ENCODE measurements at regions not wholly inside any gene's neighbourhood (a gene's known extent, or its start where the extent isn't known, plus 50 kb on each side); places are given as distances from the start of the nearest gene placed in this dataset.
"Not testable (repeated sequence)": the region's sequence is repeated elsewhere in the genome, so short reads cannot be mapped to it uniquely, and the experiment has no call there.

DNA sequence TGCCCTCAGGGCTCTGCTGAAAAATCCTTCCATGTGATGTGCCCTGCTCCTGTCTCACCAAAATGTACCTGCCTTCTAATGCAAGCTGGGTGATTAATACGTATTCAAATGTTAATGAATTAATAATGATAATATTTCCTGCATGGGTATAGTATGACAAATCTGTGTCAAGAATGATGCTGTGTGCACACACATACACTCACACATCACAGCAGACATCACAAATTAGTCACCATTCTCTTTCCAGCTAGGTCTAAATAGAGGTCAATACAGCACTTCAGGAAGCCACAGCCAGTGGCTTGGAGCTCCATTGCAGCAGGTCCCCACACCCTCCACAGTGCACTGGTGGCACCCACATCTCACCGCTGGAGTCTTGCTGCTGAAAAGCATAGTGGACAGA is 681.2 kb upstream of the NRP1 start:
- no peak for DNase-seq (ENCODE audit: low read depth)

DNA sequence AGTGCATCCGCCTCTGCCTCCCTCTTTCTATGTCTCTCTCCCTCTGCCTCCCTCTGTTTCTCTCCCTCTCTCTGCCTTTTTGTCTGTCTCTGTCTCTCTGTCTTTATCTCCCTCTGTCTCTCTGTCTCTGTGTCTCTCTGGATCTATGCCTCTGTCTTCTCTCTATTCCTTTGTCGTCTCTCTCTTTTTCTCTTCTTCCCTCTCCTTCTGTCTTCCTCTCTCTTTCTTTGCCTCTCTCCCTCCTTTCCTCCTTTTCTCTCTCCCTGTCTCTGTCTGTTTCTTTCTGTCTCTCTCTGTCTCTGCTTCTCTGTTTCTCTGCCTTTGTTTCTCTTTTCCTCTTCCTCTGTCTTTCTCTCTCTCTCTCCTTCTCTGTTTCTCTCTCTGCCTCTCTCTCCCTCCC is 678.8 kb upstream of the NRP1 start:
- no peak for DNase-seq (ENCODE audit: low read depth)

DNA sequence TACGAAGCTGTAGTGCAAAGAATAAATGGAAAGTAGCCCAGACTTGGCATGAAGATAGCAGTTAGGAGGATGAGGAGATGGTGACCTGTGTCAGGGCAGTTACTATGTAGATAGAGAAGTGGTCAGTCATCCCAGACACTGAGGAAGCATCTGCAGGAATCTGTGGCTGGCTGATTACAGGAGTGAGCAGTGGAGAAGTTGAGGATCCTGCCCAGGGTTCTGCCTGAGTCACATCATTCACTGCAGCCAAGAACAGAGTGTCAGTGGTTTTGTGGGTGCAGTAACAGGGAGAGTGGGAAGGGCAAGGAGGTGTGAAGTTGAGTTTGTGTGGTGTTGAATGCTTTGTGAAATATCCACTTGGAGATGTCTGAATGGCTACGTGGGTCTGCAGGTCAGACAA is 676.4 kb upstream of the NRP1 start:
- peak; percentile 84 for DNase-seq (ENCODE audit: low read depth)

DNA sequence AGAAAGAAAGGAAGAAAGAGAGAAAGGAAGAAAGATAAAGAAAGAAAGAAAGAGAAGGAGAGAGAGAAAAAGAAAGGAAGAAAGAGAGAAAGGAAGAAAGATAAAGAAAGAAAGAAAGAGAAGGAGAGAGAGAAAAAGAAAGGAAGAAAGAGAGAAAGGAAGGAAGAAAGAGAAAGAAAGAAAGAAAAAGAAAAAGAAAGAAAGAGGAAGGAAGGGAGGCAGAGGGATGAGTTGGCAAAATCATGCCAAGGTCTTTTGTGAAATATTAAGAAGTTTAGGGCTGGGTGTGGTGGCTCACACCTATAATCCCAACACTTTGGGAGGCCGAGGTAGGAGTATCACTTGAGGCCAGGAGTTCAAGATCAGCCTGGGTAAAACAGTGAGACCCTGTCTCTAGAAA is 675.8 kb upstream of the NRP1 start:
- DNase-seq (ENCODE audit: low read depth) = not testable (repeated sequence)

DNA sequence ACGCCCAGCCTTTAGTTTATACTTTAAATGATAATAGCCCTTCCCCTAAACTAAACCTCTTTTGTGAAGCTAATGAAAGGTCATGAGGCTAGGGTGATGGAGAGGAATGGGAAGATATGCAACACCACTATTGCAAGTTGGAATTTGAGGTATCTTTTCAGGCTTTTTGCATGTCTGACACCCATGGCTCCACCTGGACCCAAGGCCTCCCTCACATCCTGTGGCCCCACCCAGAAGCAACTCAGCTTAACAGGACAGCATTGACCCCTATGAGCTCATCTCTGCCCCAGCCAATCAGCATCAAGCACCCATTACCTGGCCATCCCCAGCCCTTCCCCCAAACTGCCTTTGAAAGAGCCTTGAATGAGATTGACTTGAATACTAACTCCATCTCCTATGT is 674.2 kb upstream of the NRP1 start:
- no peak for DNase-seq (ENCODE audit: low read depth)

DNA sequence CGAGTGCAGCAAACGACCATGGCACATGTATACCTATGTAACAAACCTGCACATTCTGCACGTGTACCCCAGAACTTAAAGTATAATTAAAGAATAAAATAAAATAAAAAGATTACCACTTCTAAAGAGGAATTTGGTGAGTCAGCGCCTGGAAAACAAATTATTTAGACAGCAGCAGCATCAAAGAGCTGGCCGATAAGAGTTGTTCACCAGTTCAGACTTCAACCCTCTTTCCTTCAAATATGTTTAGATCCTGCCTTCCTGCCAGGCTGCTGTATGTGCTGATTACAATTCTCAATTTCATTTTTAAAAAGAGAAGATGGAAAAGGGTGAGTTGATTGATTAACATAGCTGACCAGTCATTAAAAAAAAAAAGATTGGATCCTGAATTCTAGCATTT is 672.0 kb upstream of the NRP1 start:
- DNase-seq (ENCODE audit: low read depth) = no peak

DNA sequence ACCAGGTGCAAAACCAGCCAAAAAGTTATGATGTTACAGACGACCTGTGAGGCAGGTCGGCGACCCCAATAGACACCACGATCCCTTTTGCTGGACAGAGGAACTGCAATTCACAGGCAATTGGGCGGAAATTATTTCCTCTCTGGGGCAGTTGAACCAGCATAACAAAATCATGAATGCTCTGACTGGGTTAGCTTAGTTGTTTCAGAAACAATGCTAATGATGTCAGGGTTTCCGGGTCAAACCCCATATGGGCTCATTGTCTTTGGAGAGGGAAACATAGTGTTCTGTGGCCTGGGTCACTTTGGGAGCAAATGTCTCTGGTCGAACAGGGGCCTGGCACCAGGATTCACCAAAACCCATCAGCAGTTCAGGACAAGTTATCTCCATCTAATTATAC is 669.1 kb upstream of the NRP1 start:
- no peak for DNase-seq (ENCODE audit: low read depth)

DNA sequence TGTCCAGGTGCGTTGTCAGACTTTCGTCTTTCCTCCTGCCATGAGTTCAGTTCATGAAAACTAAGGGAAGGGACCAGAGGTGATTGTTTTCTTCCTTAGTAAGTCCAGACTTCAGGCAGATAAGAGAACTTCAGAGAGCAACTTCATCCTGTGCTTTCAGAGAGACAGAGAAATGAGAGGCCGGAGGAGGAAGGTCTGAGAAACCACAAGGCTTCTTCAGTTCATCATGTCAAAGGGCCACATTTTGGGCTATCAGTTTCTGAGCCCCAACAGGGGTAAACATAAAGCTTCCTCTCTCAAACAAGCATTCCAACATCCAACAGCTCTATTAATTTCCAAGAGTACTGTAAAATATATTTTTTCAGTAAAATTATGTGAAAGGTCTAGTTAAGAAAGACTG is 668.4 kb upstream of the NRP1 start:
- DNase-seq (ENCODE audit: low read depth) = no peak

DNA sequence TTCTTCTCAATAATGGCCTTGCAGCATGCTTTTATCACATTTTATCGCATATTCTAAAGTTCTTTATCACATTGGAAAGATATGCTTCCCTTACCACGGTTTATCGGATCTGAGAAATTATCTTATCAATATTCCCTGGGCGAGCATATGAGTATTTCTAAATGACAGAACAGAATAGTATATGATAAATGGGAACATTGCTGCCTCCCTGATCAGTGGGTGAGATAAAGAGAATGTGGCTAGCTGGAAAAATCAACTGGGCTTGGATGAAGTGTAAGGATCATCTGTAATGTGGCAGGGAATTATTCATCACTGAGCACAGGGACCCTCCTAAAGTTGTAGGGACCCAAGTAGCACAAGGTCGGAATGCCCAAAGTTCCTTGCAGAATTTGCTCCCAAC is 667.4 kb upstream of the NRP1 start:
- DNase-seq (ENCODE audit: low read depth) = no peak

DNA sequence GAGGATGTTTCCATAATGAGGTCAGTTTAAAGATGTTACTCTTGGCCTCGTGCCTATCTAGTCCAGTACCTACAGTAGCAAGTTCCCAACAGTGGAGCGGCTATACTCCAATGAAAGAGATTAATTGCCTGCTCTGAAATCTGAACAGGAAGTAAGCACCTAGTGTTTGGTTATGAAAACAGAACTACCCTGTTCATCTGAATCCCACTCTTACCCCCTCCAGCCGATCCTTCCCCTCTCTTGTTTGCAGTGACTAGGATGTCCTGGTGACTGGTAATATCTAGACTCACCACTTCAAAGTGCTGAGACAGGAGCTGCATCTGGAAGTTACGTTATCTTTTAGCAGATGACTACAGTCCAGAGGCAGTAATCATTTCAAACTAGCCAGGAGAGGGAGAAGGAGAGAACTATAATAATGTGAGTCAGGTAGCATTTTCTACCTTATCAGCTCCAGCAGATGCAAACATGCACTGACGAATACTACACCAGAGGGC is 666.7 kb upstream of the NRP1 start:
- peak; percentile 40 for DNase-seq (ENCODE audit: low read depth)

DNA sequence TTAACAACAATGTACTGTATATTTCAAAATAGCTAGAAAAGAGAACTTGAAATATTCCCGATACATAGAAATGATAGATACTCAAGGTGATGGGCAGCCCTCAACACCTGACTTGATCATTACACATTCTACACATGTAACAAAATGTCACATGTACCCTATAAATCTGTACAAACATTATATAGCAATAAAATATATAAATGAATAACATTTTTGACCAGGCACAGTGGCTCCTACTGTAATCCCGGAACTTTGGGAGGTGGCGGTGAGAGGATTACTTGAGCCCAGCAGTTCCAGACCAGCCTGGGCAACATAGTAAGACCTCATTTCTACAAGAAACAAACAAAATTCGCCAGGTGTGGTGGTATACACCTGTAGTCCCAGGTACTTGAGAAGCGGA is 659.5 kb upstream of the NRP1 start:
- DNase-seq (ENCODE audit: low read depth) = no peak

DNA sequence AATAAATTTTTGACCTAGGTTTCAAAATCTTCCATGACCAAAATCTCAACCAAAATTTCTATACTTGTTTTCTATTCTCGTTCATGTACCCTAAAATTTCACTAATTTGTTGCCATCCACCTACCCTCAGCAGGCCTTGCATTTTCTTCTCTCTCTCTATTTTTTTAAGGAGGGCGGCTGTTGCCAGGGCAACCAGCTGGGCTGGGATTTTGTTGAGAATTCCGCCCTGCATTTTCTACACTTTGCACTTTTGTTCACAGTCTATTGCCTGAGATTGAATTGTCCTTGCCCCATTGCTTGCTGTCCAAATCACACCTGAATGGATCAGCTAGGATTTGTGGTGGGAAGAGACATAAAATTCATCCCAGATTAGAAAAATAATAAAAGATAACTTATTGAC is 657.5 kb upstream of the NRP1 start:
- DNase-seq (ENCODE audit: low read depth) = no peak

DNA sequence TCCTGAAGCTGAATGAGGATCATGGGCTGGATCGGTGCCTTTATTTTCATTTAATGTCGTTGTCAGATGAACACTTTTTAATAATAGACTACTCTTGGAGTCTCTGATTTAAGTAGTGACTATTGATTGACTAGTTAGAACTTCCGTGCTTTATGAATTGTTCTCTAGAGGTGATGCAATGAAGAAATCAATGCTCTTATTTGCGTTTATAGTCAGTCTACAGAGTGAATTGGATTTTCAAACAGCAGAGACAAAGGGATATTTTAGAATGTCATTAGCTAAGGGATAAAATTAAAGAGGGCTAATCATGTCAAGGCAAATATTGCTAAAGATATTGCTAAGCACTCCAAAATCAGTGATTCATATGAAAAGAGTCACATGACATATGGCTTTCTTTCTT is 652.0 kb upstream of the NRP1 start:
- DNase-seq (ENCODE audit: low read depth) = no peak

DNA sequence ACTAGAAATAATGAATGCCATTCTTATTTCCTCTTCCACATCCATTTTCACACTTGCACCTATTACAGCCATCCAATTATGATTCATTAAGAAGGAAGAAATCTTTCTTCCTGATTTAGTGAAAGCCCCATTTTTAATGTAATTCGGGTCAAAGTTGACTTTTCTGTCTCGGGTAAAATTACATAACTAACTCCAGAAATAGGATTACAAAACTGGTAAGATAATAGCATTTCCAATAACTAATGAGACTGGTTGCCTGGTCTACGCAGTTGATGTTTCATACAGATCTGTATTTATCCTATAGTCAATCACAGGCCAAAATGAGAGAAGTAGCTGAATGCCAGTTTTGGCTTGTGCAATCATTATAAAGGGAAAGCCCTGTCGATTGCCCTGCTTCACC is 651.5 kb upstream of the NRP1 start:
- no peak for DNase-seq (ENCODE audit: low read depth)

DNA sequence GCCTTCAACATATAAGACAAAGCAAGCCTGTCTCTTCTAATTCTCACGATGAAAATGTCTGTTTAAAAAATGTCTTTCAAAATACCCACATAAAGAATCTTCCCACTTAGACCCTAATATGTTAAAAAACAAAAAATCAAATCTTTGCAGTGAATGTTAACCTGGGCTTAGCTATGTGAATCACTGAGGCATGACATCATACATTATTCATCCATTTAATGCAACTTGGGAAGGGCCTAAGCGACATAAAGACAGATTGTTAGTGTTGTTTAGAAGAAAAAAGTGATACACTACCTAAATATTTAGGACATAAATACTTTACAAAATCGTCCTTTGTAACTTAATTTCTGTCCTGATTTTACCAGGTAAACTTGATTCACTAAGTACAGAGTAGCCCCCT is 648.5 kb upstream of the NRP1 start:
- no peak for DNase-seq (ENCODE audit: low read depth)

DNA sequence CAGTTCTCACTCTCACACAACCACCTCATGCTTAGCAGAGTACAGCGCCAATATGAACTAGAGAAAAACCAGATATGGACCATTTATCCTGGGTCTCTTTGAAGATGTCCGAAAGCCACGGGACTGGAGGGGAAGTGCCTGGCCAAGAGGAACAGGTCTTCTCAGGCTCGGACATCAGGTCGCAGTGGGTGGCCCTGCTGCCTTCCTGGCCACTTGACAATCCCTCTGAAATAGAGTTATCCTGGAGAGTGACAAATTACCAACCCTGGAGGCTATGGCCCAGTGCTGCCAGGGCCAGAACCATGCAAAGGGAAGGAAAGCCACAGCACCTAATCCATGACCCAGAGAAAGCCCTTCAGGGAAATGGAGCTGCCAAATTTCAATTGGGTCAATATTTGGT is 646.8 kb upstream of the NRP1 start:
- no peak for DNase-seq (ENCODE audit: low read depth)

DNA sequence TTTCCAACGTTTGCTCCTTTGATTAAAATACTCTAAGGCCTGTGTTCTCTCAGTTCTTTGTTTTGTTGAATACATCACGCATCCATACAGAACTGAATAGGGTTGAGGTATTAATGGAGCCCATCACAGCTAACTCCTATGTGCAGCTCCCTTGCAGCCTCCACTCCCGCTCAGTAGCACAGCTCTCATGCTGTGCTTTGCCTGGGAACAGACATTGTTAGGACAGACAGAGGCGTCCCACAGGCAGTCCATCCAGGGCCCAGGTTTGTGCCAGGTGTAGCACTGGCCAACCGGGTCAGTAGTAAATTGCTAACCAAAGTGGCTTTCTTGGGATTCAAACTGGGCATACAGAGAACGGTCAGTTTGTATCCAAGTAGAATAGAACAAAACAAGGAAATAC is 644.7 kb upstream of the NRP1 start:
- DNase-seq (ENCODE audit: low read depth) = no peak

DNA sequence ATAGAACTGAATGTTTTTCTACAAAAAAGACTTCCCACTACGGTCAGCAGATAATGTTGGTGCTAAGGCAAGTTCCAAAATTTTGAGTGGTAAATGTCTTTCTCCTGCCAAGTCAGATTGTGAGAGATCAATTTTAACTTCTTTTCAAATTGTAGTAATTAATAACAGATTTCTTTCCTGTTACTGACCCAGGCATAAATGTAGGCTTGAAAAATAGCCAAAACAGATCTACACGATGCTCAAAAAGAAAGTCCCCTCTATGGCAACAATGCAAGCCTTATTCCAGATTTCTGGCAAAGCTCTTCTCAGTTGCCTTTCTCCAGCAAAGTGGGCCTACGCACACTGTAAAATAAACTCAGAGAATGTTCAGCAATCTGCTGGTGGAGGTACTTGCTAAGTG is 641.0 kb upstream of the NRP1 start:
- no peak for DNase-seq (ENCODE audit: low read depth)

DNA sequence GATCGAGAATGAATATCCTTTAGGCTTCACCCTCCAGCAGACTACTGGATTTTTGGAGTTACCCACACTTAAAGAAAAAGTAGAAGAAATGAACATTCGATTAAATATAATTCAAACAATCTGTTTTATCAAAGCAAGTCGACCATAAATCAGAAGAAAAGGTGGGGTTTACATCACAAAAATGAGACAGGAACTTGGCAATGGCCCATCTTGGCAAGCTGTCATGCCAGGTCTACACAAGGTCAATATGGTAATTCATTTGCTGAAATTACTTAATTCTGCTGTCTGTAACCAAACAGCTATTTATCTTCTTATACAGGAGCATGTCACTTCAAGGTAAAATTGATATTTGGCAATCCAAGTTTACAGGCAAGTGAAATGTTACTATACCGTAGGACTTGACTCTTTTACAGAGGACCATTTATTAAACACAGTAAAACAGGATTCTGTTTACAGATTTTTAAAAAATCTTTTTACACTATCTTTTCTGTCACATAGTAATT is 640.6 kb upstream of the NRP1 start:
- no peak for DNase-seq (ENCODE audit: low read depth)

DNA sequence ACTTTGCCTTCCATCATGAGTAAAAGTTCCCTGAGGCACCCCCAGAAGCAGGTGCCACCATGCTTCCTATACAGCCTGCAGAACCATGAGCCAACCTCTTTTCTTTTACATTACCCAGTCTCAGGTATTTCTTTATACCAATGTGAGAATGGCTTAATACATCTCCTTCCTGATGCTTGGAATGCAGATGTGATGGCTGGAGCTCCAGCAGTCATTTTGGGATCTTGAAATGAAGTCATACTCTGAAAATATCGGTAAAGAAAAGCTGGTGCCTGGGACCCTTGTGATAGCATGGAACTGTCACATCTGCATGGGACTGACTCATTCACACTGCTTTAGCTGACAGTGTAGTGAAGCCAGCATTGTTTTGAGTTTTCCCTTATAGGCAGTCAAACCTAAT is 634.5 kb upstream of the NRP1 start:
- no peak for DNase-seq (ENCODE audit: low read depth)

DNA sequence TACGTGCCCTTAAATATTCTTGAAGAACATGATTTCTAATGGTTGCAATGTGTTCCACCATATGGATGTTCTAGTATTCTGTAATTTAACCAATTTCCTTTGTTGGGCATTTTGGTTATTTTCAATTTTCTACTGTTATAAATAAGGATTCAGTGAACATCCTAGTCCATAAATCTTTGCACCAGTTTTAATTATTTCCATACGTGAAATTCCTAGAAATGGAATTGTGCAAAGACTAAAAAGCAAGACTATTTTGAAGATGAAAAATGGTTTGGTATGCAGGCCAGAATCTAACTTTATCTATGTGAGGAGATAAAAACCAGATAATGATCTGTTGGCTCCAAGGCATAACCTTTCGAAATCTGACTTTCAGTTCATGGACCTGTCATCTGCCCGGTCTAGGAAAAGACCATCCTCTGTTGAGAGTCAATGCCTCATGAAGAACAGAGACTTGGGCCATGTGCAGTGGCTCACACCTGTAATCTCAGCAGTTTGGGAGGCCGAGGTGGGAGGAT is 633.2 kb upstream of the NRP1 start:
- peak; percentile 61 for DNase-seq (ENCODE audit: low read depth)

DNA sequence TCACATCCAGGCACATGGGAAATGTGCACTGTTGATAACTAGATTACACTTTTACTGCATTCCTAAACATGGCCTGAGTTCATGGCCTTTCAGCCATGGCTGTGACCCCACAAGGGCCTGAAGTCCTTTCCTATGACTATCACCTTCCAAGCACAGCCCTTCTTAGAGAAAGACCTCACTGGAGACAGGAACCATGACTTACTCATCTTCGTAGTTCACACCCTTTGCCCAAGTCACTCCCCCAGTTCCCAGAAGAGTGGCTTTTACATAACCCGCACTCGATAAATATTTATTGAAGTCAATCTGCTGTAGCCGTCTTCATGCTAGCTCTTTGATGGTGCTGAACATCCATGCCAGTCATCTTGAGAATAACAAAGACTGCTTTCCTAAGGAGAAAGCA is 632.5 kb upstream of the NRP1 start:
- DNase-seq (ENCODE audit: low read depth) = peak; percentile 35

DNA sequence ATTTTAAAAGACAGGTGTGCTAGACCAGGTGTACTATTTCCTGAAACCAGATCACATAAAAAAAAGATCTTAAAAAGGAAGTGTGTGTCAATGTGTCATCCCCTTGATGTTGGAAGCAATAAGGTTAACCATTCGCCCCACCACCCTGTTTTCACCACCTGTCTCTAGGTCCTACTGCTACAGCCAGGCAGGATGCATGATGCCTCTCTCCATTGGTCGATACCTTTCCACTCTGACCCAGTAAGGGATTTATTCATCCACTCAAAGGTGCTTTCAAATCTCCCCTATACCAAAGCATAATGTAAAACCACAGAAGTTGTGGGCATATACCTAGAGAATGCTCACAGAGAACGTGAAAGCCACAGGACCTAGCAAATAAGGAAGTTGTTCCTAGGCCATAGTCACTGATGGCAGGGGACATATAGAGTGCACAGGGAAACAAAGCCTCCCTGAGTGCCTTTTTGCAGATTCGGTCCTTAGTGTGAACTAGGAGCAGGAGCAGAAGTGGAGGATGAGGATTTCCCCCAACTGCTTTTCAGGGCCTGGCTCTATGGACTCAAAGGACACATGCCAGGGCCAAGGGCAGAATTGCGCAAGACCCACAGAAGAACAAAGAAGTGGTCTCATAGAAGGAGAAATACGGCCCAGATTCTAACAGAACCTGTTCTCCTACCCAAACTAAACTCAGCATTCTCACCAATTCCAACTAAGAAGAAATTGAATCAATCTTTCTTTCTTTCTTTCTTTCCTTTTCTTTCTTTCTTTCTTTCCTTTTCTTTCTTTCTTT is 631.5 kb upstream of the NRP1 start:
- no peak for DNase-seq (ENCODE audit: low read depth)

DNA sequence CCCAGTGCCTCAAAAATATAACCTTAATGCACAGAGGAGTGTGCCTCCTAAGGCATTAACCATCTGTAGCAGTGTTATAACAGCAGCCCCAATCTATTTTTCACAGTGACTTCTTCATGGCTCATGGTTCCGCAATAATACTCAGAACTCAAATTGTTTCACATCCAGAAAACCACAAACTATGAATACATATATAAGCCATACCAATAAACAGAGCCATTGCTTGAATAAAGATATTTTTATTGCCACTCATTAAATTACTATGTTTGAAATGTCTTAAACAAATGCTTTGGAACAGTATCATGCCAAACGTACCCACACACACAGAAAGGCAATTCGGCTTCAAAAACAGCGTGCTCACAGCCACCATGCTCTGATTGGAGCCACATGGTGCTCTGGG is 629.3 kb upstream of the NRP1 start:
- no peak for DNase-seq (ENCODE audit: low read depth)

Data from RPMI7951 (cell line).